DND-41 (cell line): ENCODE measurements at regions not wholly inside any gene's neighbourhood (a gene's known extent, or its start where the extent isn't known, plus 50 kb on each side); places are given as distances from the start of the nearest gene placed in this dataset.

Experiments used
- ATAC-seq: fragments of 200-7000 bp; cut with Tn5 transposase; 3 replicates; pipeline ENCODE4 v1.9.1; 2021; ENCODE audit warnings: low read depth; ENCODE audit not compliant: insufficient read depth
- DNase-seq: peaks from one replicate; pipeline ENCODE4 v3.0.0-alpha.2; 2020
- H2AFZ ChIP-seq: 2 replicates; pipeline ENCODE4 v1.6.0; 2012; ENCODE audit warnings: low read depth, low read length
- H3K27ac ChIP-seq: 2 replicates; pipeline ENCODE4 v1.5.1; 2012; ENCODE audit warnings: low read length, inconsistent platforms
- H3K27me3 ChIP-seq: fragments of 200-600 bp; sonication (generic); 2 replicates; pipeline ENCODE4 v1.6.0; 2012; ENCODE audit warnings: low read length, mild to moderate bottlenecking, inconsistent platforms; ENCODE audit not compliant: insufficient read depth, poor library complexity
- H3K36me3 ChIP-seq: 2 replicates; pipeline ENCODE4 v1.5.1; 2012; ENCODE audit warnings: low read length, inconsistent platforms; ENCODE audit not compliant: insufficient read depth
- H3K4me1 ChIP-seq: 2 replicates; pipeline ENCODE4 v1.5.1; 2012; ENCODE audit warnings: mild to moderate bottlenecking, low read length; ENCODE audit not compliant: insufficient read depth
- H3K4me2 ChIP-seq: 2 replicates; pipeline ENCODE4 v1.6.0; 2012; ENCODE audit warnings: mild to moderate bottlenecking, moderate library complexity, low read length, inconsistent platforms; ENCODE audit not compliant: insufficient read depth
- H3K4me3 ChIP-seq, 2 experiments: fragments of 200-600 bp in 1 of 2; shearing (Covaris generic) in 1 of 2; 2 replicates each; pipeline ENCODE4 v1.5.1; 2012 to 2016; ENCODE audit warnings: inconsistent platforms in 2 of 2, low read length in 2 of 2, mild to moderate bottlenecking in 2 of 2, low read depth in 1 of 2, moderate library complexity in 1 of 2
- H3K79me2 ChIP-seq: 2 replicates; pipeline ENCODE4 v1.6.0; 2012; ENCODE audit warnings: low read length, inconsistent platforms; ENCODE audit not compliant: insufficient read depth
- H3K9ac ChIP-seq: 2 replicates; pipeline ENCODE4 v1.6.0; 2012; ENCODE audit warnings: low read depth, mild to moderate bottlenecking, inconsistent platforms, low read length, moderate library complexity
- H3K9me3 ChIP-seq: 2 replicates; pipeline ENCODE4 v1.5.1; 2012; ENCODE audit warnings: low read length, moderate library complexity, mild to moderate bottlenecking, inconsistent platforms; ENCODE audit not compliant: insufficient read depth, severe bottlenecking
- H4K20me1 ChIP-seq: 2 replicates; pipeline ENCODE4 v1.6.0; 2012; ENCODE audit warnings: low read length; ENCODE audit not compliant: insufficient read depth
- EZH2 ChIP-seq: IDR thresholded peaks from 3 replicates; pipeline ENCODE4 v1.6.1; 2012; ENCODE audit warnings: borderline replicate concordance, low read depth, mild to moderate bottlenecking, moderate library complexity, low read length, inconsistent platforms; ENCODE audit not compliant: severe bottlenecking
- TF ChIP-seq, protein P1 (sequence below): IDR thresholded peaks from 2 replicates; pipeline ENCODE4 v1.5.1; 2012; ENCODE audit warnings: borderline replicate concordance, low read length, moderate library complexity, mild to moderate bottlenecking; ENCODE audit not compliant: poor library complexity, severe bottlenecking; ENCODE audit errors: extremely low read depth

GRCh38 chr19:28730791-28731512, 482.0 kb downstream of the UQCRFS1 start:
- no peak overlapping the region for H3K27ac ChIP-seq
- H3K9ac ChIP-seq, result no peak overlapping the region
- no peaks in the 10 kb centered on the region for H3K4me1 ChIP-seq
- no peaks in the 10 kb centered on the region for H3K36me3 ChIP-seq
- DNase-seq, result no peak
- no peaks in the 10 kb centered on the region for H4K20me1 ChIP-seq
- H2AFZ ChIP-seq, result no peak overlapping the region
- no peak overlapping the region for H3K4me3 ChIP-seq
- no peaks in the 10 kb centered on the region for H3K27me3 ChIP-seq
- no peaks in the 10 kb centered on the region for H3K79me2 ChIP-seq
- TF ChIP-seq EZH2, result no peak
- TF ChIP-seq, protein P1, sequence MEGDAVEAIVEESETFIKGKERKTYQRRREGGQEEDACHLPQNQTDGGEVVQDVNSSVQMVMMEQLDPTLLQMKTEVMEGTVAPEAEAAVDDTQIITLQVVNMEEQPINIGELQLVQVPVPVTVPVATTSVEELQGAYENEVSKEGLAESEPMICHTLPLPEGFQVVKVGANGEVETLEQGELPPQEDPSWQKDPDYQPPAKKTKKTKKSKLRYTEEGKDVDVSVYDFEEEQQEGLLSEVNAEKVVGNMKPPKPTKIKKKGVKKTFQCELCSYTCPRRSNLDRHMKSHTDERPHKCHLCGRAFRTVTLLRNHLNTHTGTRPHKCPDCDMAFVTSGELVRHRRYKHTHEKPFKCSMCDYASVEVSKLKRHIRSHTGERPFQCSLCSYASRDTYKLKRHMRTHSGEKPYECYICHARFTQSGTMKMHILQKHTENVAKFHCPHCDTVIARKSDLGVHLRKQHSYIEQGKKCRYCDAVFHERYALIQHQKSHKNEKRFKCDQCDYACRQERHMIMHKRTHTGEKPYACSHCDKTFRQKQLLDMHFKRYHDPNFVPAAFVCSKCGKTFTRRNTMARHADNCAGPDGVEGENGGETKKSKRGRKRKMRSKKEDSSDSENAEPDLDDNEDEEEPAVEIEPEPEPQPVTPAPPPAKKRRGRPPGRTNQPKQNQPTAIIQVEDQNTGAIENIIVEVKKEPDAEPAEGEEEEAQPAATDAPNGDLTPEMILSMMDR, result no peak
- no peak overlapping the region for H3K4me2 ChIP-seq
- ATAC-seq, result no peak
- H3K9me3 ChIP-seq, result no peaks in the 10 kb centered on the region

DNA sequence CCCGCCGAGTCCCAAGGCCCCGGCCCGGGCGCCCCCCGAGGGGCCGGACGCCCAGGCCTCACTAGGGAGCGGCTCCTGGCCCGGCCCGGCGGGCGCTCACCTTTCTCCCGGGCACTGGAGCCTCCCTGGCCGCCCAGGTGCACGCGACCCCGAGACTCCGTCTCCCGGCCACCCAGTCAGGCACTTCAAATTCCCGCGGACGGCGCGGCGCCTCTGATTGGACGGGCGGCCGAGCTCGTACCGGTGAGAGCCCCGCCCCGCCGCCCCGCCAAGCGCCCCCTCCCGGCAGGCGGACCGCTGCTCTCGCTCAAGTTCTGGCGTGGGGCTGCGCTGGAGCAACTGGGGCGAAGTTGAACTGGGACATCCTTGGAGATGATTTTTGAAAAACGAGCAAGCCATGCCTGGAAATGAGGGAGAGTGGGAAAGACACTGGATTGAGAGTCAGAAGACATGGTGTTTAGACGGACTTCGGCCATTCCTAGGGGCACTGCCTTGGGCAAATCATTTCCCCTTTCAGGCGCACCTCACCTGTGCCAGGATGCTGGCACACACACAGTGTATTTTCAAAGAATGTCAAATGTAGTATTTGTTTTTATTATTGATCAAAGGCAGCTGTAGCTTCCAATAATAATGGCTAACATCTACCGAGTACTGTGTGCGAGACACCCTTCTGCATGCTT, 485.3 kb downstream of the UQCRFS1 start:
- no peak for TF ChIP-seq EZH2
- TF ChIP-seq, protein P1, result no peak
- Histone ChIP-seq H3K4me2 (no peak overlapping the region), H3K9me3 (no peaks in the 10 kb centered on the region), H2AFZ (no peak overlapping the region), H3K4me1 (no peaks in the 10 kb centered on the region), H3K27me3 (no peaks in the 10 kb centered on the region), H3K36me3 (no peaks in the 10 kb centered on the region), H4K20me1 (no peaks in the 10 kb centered on the region), H3K4me3 (no peak overlapping the region), H3K27ac (no peak overlapping the region), H3K9ac (no peak overlapping the region), H3K79me2 (no peaks in the 10 kb centered on the region)
- ATAC-seq, result no peak
- DNase-seq, result no peak

DNA sequence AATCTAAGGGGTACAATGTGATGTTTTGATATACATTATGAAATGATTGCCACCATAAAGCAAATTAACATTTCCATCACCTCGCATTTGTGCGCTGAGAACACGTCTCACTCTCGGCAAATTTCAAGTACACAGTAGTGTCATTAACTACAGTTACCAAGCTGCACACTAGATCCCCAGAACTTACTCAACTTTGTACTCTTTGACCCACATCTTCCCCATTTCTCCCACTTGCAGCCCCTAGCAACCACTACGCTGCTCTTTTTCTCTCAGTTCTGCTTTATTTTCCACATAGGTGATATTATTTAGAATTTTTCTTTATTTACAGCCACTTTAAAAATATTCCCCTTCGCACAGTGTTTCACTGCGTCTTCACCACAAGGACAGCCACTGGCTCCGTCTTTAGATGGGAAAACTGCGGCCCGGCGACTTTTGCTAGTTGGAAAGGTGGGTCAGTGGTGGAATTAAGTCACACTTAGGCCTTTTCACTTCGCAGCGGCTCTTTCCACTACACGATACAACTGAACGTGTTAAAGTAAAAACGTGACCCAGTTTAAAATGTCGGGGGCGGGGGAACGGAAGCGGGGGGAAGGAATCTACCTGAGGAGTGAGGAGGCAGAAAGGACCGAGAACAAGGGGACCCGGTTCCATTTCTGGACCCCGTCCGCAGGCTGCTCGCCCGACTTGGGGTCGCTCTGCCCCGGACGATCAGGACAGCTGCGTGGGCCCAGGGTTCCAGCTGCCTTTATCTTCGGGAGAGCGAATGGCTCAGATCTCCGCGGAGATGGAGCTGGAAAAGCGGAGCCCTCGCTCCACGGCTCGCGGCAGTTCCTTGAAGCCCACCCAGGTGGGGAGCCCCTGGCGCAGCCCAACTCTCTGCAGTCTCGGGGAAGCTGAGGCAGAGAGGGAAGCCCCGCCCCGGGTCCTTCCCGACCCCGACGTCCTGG, 486.1 kb downstream of the UQCRFS1 start:
- ATAC-seq (no peak), DNase-seq (no peak)
- H3K4me3 ChIP-seq, result no peak overlapping the region
- no peaks in the 10 kb centered on the region for H3K4me1 ChIP-seq
- no peaks in the 10 kb centered on the region for H3K36me3 ChIP-seq
- H3K79me2 ChIP-seq, result no peaks in the 10 kb centered on the region
- H2AFZ ChIP-seq, result no peak overlapping the region
- H3K9me3 ChIP-seq, result no peaks in the 10 kb centered on the region
- H4K20me1 ChIP-seq, result no peaks in the 10 kb centered on the region
- no peaks in the 10 kb centered on the region for H3K27me3 ChIP-seq
- H3K9ac ChIP-seq, result no peak overlapping the region
- H3K4me2 ChIP-seq, result no peak overlapping the region
- no peak overlapping the region for H3K27ac ChIP-seq
- TF ChIP-seq, protein P1, result no peak
- TF ChIP-seq EZH2, result no peak
